Esophagus squamous epithelium (tissue), 5 donors: ENCODE measurements at regions not wholly inside any gene's neighbourhood (a gene's known extent, or its start where the extent isn't known, plus 50 kb on each side); places are given as distances from the start of the nearest gene placed in this dataset.

ENCODE experiments used
- DNase-seq: peaks from one replicate; lab custom pipeline; 2025; lab: John Stamatoyannopoulos, UW
- H3K27ac ChIP-seq, 4 donors: fragments of 200-600 bp; sonication (generic); one replicate each; pipeline ENCODE4 v1.5.1; 2016 to 2019; ENCODE audit warnings: mild to moderate bottlenecking in 1 of 4
- H3K27me3 ChIP-seq, 4 donors: fragments of 200-600 bp; sonication (generic); 1 replicate in 3 of 4; 2 replicates in 1 of 4; pipeline versions ENCODE4 v1.5.1 to v1.6.0; 2017 to 2021; ENCODE audit warnings: antibody characterized with exemption in 1 of 4
- H3K36me3 ChIP-seq, 3 donors: fragments of 200-600 bp; sonication (generic); one replicate each; pipeline ENCODE4 v1.5.1; 2016 to 2019
- H3K4me1 ChIP-seq, 3 donors: fragments of 200-600 bp; sonication (generic); one replicate each; pipeline ENCODE4 v1.5.1; 2017 to 2019
- H3K4me3 ChIP-seq, 4 donors: fragments of 200-600 bp; sonication (generic); 1 replicate in 3 of 4; 2 replicates in 1 of 4; pipeline ENCODE4 v1.5.1; 2016 to 2019; ENCODE audit warnings: mild to moderate bottlenecking in 2 of 4, moderate library complexity in 1 of 4
- H3K9me3 ChIP-seq, 3 donors: fragments of 200-600 bp; sonication (generic); one replicate each; pipeline ENCODE4 v1.5.1; 2016 to 2019
- POLR2A ChIP-seq, 4 donors: fragments of 450-650 bp; IDR thresholded peaks; one replicate each; pipeline ENCODE4 v1.6.1; 2017; ENCODE audit warnings: antibody characterized with exemption in 4 of 4, mild to moderate bottlenecking in 4 of 4, moderate library complexity in 3 of 4
- WGBS, 2 donors: methylation state at CpG; one replicate each; pipeline ENCODE4 v1.1.5; 2018; 5-methylcytosine and 5-hydroxymethylcytosine counted together
- intact Hi-C: fragments of 100-400 bp; cut with DNase I; formaldehyde crosslinking; loops from one replicate; pipeline ENCODE4 v1.15.0; 2022
- TF ChIP-seq, protein P1 (sequence below), 6 experiments: fragments of 450-650 bp in 4 of 6; fragments of 200-600 bp in 2 of 6; sonication (generic) in 2 of 6; IDR thresholded peaks; one replicate each; pipeline ENCODE4 v1.5.1; 2016 to 2019; ENCODE audit warnings: antibody characterized with exemption in 6 of 6, mild to moderate bottlenecking in 4 of 6, moderate library complexity in 4 of 6
- donor health status: DM: yes; HTN: yes; CAD: no.

DNA sequence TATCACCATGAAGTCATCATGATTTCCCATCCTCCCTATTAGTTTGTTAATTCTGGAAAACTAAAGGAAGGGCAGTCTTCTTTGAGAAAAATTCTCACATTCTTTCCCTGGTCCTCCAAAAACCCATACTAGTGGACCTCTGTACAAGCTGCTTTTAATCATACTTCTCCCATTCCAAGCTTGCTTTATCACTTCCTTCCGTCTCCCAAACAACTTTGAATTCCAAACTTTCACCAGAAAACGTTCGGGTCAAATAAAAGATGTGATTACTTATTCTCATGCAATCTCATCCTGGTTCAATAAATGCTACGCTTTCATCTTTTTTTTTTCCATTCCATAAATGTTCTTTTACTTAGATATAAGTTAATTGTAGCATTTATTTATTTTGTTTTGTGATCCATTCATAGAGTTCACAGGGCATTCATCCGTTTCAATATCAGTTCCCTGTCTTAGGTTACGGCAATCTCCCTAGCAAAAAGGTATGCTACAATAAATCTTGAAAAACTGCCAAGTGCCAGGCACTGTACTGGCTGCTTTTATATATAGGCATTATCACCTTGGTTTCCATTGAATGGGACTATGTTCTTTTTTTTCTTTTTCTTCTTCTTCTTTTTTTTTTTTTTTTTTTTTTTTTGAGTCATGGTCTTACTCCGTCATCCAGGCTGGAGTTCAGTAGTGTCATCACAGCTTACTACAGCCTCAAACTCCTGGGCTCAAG lies 100.2 kb upstream of the GREM2 start:
- no peaks in the 10 kb centered on the region for H3K36me3 ChIP-seq
- no peak overlapping the region for H3K27ac ChIP-seq
- no peak for TF ChIP-seq POLR2A (IDR thresholded peaks at IDR 0.05)
- TF ChIP-seq, protein P1, sequence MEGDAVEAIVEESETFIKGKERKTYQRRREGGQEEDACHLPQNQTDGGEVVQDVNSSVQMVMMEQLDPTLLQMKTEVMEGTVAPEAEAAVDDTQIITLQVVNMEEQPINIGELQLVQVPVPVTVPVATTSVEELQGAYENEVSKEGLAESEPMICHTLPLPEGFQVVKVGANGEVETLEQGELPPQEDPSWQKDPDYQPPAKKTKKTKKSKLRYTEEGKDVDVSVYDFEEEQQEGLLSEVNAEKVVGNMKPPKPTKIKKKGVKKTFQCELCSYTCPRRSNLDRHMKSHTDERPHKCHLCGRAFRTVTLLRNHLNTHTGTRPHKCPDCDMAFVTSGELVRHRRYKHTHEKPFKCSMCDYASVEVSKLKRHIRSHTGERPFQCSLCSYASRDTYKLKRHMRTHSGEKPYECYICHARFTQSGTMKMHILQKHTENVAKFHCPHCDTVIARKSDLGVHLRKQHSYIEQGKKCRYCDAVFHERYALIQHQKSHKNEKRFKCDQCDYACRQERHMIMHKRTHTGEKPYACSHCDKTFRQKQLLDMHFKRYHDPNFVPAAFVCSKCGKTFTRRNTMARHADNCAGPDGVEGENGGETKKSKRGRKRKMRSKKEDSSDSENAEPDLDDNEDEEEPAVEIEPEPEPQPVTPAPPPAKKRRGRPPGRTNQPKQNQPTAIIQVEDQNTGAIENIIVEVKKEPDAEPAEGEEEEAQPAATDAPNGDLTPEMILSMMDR (IDR thresholded peaks at IDR 0.05) = no peak
- intact Hi-C loops = no loop called here
- no peaks in the 10 kb centered on the region for H3K27me3 ChIP-seq
- 33 to 46% methylated on average over 7 of the region's 7 CpGs for WGBS, 2 donors
- DNase-seq = no peak
- peaks cover 0 to 8% (median 0%) of the 10 kb centered on the region in 3 donors for H3K9me3 ChIP-seq
- H3K4me3 ChIP-seq = no peak overlapping the region
- no peaks in the 10 kb centered on the region for H3K4me1 ChIP-seq

DNA sequence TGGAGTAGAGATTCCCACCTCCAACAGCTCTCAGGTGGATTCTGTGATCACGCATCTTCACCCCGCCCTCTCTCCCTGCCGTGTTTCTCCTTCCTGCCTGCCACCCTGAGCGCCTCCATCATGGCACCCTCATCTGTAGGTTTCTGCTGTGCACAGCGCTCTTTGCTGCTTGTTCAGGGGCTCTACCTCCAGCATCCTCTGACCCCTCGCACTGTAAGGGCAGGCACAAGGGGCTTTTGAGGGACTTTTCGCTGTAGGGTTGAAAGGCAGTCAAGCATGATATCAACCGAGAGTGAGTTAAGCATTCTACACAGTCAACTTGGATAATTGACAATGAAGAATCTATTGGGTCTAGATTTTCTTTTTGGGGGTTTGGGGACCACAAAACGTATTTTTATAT lies 99.1 kb upstream of the GREM2 start:
- Histone ChIP-seq H3K36me3 (no peaks in the 10 kb centered on the region), H3K27ac (no peak overlapping the region), H3K27me3 (no peaks in the 10 kb centered on the region), H3K4me1 (peaks cover 0 to 8% (median 0%) of the 10 kb centered on the region in 3 donors), H3K4me3 (no peak overlapping the region), H3K9me3 (peaks cover 0 to 7% (median 0%) of the 10 kb centered on the region in 3 donors)
- DNase-seq = no peak
- 84 to 86% methylated on average over 6 to 9 of the region's 9 CpGs for WGBS, 2 donors
- no peak for TF ChIP-seq POLR2A (IDR thresholded peaks at IDR 0.05)
- TF ChIP-seq, protein P1 (IDR thresholded peaks at IDR 0.05) = no peak
- intact Hi-C loops = no loop called here

DNA sequence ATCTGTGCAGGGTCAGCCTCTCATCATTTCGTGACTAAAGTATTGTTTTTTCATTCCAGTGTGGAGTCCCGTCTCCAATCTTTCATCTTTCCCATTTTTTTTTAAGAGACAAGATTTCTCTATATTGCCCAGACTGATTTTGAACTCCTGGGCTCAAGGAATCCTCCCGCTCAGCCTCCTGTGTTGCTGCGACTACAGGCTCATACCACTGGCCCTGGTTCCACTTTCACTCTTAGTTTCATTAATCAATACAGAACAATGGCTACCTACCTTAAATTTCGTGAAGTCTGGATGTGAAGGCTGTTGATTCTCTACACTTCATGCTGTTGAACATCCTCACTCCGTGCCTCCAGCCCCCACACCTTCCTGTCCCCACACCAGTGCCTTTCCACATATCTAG lies 97.7 kb upstream of the GREM2 start:
- TF ChIP-seq, protein P1 (IDR thresholded peaks at IDR 0.05) = no peak
- TF ChIP-seq POLR2A (IDR thresholded peaks at IDR 0.05) = no peak
- Histone ChIP-seq H3K27me3 (no peaks in the 10 kb centered on the region), H3K36me3 (no peaks in the 10 kb centered on the region), H3K9me3 (no peaks in the 10 kb centered on the region), H3K4me3 (no peak overlapping the region), H3K27ac (peak overlapping the region in 1 of 4 donors; percentile 29), H3K4me1 (peaks cover 0 to 8% (median 0%) of the 10 kb centered on the region in 3 donors)
- DNase-seq = no peak
- 35 to 60% methylated on average over 6 of the region's 6 CpGs for WGBS, 2 donors
- intact Hi-C loops = no loop called here

DNA sequence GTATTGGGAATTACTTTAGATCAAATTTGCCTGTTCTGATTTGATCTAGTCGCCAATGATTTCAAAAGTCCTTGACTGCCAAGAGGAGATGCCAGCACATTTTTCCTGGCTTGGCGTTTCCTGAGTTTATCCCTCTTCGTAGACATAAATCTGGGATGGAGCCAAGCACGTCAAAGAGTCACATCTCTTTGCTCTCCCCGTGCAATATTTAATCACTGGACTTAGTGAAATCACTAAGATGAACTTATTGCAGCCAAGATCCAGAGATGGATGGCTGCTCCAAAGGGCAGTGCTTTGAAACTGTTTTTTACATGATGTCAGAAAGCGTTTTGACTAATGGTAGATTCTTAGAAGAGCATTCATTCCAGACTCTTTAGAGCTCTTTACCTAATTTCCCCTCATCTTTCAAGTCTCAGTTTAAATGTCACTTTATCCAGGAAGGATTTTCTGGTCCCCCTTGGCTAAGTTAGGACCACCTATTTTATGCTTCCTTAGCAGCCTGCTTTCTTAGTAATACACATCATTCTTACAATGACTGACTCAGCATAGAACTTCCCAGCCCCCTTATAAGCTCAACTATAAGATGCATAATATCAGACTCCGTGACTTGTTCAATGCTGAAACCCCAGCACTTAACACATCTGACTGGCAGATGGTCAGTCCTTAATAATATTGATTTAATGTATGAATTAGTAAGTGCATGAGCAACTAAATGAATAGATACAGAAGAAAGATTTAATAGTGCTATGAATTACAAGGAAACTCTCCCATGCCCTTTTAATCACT lies 94.4 kb upstream of the GREM2 start:
- WGBS, 2 donors = 17 to 34% methylated on average over 7 of the region's 7 CpGs
- H3K4me3 ChIP-seq = no peak overlapping the region
- H3K9me3 ChIP-seq = no peaks in the 10 kb centered on the region
- no peaks in the 10 kb centered on the region for H3K36me3 ChIP-seq
- DNase-seq = no peak
- H3K27ac ChIP-seq = no peak overlapping the region
- TF ChIP-seq POLR2A (IDR thresholded peaks at IDR 0.05) = no peak
- peaks cover 0 to 8% (median 0%) of the 10 kb centered on the region in 3 donors for H3K4me1 ChIP-seq
- no peaks in the 10 kb centered on the region for H3K27me3 ChIP-seq
- intact Hi-C loops = no loop called here

DNA sequence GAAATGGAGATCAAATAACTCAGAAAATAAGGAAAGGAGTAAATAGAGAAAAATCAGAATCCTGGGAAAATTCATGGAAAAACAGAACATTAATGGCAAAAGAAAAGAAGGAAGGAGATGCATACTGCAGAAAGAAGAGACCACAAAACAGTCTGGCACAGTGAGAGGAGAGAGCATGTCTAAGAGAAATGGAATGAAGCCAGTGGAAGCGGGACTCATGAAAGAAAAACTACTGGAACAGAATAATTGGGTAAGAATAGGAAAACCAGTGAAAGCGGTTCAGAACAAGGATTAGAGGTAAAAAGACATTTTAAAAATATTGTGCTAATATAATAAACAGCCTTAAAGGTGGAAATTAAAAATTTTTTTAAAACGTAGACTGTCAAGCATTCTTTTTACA lies 93.6 kb upstream of the GREM2 start:
- Histone ChIP-seq H3K9me3 (no peaks in the 10 kb centered on the region), H3K4me3 (no peak overlapping the region), H3K27ac (no peak overlapping the region), H3K36me3 (no peaks in the 10 kb centered on the region), H3K27me3 (no peaks in the 10 kb centered on the region), H3K4me1 (peaks cover 0 to 8% (median 0%) of the 10 kb centered on the region in 3 donors)
- 28 to 34% methylated on average over 3 of the region's 3 CpGs for WGBS, 2 donors
- intact Hi-C loops = no loop called here
- no peak for TF ChIP-seq POLR2A (IDR thresholded peaks at IDR 0.05)
- TF ChIP-seq, protein P1 (IDR thresholded peaks at IDR 0.05) = no peak
- DNase-seq = no peak
